HG03064 (cell line): ENCODE measurements at regions not wholly inside any gene's neighbourhood (a gene's known extent, or its start where the extent isn't known, plus 50 kb on each side); places are given as distances from the start of the nearest gene placed in this dataset.

ENCODE experiments used
- ATAC-seq: cut with Tn5 transposase; IDR thresholded peaks from one replicate; pipeline ENCODE4 v1.9.1; 2021; ENCODE audit warnings: low read depth; ENCODE audit not compliant: unreplicated experiment

DNA sequence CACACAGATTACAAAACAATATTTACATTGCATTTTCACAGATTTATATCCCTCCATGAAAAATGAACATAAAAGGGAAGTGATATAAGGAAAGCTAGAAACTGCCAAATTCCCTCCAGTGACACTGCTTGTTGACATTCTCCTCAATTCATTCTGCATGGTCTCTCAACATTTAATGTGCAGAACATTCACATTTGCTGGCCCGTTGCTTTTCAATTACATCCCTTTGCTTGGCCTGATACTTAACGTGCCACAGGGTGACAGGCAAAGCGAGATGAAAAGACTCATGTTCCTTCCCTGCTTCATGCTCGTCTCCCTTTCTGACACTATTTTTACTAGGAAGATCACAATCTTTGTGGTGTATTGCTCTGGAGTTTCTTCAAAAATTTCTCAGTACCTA lies 1019.7 kb upstream of the LRRN3 start:
- no peak for ATAC-seq

- ATAC-seq = no peak
These were observed 1015.5 kb upstream of the LRRN3 start for GRCh38 chr7:110075450-110075849.

GRCh38 chr7:110076194-110076593 lies 1014.7 kb upstream of the LRRN3 start:
- no peak for ATAC-seq

DNA sequence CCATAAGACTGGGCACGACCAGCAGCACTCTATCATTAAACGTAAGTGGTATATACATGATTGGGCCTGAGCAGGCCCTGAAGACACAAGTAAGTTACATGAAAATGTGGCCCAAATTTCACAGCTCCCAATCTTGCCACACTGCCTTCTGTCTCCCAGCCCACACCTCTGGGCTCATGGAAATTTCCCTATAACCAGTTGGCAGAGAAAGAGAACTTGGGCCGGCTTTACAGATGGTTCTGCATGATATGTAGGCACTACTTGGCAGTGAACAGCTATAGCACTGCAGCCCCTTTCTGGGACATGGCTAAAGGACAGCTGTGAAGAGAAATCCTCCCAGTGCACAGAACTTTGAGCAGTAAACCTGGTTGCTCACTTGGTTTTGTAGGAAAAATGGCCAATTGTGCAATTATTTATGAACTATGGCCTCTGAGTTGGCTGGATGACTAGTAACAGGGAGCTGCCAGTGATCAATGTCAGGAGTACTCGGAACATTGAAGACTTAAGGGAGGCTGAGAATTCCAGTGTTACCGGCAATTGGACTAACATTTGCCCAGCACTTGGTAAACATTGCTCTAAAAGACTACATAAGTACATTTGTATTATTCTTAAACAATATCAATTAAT lies 1006.6 kb upstream of the LRRN3 start:
- ATAC-seq = no peak

DNA sequence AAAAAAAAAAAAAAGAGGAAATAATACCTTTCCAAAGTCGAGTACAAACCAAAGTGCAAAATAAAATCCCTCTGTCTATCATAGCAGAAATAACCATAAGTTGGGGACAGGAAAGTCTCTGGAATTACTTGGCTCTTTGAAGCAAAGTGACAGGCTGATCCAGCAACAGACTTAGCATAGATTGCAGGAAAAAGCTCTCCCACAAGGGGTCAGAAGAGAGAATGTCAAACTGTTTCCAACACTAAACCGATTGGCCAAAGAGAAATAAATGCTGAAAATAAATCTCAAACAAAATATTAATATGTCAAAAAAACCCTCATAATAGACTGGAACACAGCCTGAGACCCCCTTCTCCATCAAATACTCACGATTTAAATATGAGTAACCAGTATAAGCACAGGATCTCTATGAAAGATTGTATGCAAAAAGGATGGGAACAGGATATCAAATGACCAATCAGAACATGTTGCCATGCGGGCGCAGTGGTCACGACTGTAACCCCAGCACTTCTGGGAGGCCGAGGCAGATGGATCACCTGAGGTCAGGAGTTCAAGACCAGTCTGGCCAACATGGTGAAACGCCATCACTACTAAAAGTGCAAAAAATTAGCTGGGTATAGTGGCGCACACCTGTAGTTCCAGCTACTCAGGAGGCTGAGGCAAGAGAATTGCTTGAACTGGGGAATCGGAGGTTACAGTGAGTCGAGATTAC lies 1000.7 kb upstream of the LRRN3 start:
- ATAC-seq = no peak

- no peak for ATAC-seq
These were observed 995.4 kb upstream of the LRRN3 start for GRCh38 chr7:110095372-110096052.

DNA sequence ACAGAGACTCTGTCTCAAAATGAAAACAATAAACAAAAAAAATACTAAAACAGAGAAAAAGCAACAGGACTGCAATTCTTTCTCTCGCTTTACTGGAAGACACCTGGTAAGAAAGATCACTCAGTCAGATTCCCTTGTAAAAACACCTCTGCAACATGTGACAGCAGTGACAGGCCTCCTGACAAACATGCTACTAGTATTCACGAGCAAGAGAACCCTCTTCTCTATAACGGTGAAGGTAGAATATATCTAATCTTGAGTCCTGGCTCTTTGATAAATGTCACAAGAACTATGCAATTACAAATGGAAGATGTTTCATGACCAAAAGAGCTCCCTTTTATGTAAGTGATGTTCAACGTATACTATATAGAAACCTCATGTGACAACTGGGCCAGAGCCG lies 986.7 kb upstream of the LRRN3 start:
- no peak for ATAC-seq

- no peak for ATAC-seq
These were observed 985.6 kb upstream of the LRRN3 start for GRCh38 chr7:110105307-110105706.

- ATAC-seq = no peak
These were observed 985.1 kb upstream of the LRRN3 start for GRCh38 chr7:110105840-110106239.

- no peak for ATAC-seq
These were observed 970.9 kb upstream of the LRRN3 start for GRCh38 chr7:110119883-110120581.

GRCh38 chr7:110129159-110129558 lies 961.8 kb upstream of the LRRN3 start:
- no peak for ATAC-seq

DNA sequence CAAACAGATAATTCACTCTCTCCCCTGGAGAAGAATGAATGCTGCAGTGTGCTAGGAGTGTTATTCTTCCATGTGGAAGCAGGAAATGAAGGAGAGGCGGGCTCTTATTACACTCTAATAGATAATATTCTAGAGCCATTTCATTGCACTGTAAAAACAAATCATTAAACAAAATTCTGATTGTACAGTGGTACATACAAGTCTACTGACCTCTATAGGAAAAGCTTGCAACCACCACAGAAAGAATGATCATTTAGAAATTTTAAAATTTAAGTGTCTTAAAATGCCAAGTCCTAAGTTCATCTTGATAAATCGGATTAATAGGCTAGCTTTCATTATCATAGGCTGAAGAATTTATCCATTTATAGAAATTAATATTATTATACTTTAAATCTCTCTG lies 960.3 kb upstream of the LRRN3 start:
- no peak for ATAC-seq

GRCh38 chr7:110131344-110131743 lies 959.6 kb upstream of the LRRN3 start:
- no peak for ATAC-seq

DNA sequence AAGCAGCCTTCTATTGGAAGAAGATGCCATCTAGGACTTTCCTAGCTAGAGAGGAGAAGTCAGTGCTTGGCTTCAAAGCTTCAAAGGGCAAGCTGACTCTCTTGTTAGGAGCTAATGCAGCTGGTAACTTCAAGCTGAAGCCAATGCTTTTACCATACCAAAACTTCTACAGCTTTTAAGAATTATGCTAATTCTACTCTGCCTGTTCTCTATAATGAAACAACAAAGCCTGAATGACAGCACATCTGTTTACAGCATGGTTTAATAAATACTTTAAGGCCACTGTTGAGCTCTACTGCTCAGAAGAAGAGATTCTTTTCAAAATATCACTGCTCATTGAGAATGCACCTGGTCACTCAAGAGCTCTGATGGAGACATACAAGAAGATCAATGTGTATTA lies 951.9 kb upstream of the LRRN3 start:
- ATAC-seq = no peak

DNA sequence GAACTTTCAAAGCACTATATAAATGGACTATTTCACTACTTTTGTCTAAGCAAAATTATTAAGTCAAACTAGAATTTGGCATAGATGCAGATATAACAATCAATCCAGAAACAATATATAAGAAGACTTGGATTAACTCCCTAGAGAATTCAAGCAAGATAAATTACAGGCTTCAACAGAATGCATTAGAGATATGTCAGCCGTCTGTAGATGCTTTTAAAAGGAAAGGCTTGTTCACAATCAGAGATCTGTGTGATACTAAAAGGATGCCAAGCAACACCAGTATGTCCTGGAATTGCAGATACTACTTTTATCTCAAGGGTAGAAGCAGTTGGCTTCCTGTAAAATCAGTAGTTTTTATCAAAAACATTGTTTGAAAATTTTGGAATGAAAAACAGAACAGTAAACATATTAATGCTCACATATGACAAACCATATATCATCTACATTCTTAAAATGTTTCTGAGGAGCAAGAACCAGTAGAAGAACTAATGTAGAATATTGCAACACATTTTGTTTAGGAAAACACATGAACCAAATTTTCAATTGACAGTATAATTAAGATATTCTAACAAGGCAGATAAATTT lies 947.9 kb upstream of the LRRN3 start:
- ATAC-seq = no peak

DNA sequence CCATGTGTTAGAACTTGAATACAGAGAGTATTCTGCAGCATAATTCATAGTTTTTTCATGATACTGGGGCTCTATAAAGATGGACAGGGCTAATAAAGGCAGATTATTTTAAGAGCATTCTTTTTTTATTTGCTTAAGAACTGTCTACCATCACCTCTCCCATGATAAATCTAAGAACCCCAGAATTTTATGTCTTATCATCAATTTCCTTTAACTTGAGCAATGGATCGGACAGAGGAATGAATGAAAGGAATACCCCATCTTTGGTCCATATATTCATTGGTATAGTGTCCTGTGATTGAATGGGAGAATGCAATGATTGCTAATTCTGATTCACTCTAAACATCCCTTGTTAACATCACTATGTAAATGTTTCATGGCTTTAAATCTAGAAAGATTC lies 946.3 kb upstream of the LRRN3 start:
- no peak for ATAC-seq

DNA sequence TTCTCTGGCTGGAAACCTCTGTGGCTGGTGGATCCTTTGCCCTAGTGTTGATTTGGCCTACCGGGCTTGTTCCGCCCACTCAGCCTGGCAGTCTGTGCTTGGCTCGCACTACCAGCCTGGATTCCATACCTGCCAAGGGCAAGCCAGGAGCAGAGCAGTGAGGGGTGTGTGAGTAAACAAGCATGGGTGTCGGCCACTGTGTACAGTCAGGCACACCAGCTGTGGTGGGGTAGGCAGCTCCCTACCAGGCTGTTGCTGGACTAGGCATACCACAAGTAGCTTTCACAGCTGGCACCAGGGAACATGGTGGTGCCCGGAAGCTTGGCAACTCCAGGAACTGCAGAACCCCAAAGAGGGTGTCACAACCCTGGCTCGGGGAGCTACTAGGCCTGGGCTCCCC lies 942.9 kb upstream of the LRRN3 start:
- ATAC-seq = no peak

GRCh38 chr7:110153222-110153621 lies 937.7 kb upstream of the LRRN3 start:
- ATAC-seq = no peak

DNA sequence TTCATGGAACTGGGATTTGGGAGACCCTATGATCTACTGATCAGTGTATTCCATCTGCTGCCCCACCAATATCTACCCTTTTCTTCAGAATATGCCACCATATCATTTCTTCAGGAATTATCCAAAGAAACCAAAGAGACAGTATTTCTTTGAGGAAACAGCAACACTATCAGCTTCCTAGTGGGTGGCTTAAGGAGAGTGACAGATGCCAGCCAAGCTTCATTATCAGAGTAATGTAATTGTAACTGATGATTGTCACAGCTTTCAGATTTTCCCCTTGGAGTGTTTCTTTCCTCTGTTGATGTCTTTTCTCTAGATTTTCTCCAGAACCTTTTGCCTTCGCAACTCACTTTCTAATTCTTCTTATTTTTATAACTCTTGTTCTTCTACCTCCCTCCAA lies 934.4 kb upstream of the LRRN3 start:
- ATAC-seq = no peak

DNA sequence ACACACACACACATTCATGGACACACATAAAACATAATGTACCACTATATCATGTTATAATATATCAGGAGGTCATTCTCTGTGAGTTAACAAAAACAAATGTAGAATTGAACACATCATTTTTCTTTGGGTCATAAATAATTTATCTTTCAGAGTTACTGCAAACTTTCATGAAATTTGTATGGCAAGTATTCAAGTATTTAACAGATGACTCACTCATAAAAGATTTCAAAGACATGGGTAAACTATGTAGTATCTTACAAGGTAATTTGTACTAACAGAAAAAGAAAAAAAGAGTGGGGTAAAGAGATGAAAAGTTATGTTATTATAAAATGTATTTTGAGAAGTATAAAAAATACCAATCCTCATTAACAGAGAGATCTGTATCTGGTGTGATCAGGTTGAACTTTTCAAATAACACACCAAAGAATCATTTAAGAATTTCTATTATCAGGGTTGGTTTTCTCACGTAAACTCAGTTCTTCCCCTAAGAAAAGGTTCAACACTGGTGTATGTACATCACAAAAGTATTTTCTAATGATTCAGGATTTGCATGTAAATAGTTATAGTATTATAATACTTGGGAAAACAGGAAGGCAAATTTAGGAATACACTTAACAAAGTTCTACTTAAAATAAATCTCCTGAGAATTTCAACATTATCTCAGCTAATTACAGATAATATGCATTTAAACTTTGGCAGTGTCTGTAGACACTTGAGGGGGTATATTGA lies 933.1 kb upstream of the LRRN3 start:
- no peak for ATAC-seq
